ENCODE measurements at regions not wholly inside any gene's neighbourhood (a gene's known extent, or its start where the extent isn't known, plus 50 kb on each side); places are given as distances from the start of the nearest gene placed in this dataset.

GRCh38 chr2:2877427-2877826 lies 500.2 kb downstream of the EIPR1 start:
- no peaks in the 10 kb centered on the region for H3K27me3 ChIP-seq (replicated peaks; ENCODE audit: insufficient read depth)
- 84% methylated on average over 13 of the region's 13 CpGs for WGBS
- no peak for DNase-seq (ENCODE audit: low spot score)
- no peaks in the 10 kb centered on the region for H3K4me1 ChIP-seq (replicated peaks)
- no peaks in the 10 kb centered on the region for H3K36me3 ChIP-seq
- H3K9me3 ChIP-seq = no peaks in the 10 kb centered on the region
- no peak overlapping the region for H3K27ac ChIP-seq
- H3K4me3 ChIP-seq = no peak overlapping the region
- intact Hi-C loops (cut with DNase I) = no loop called here
- TF ChIP-seq CTCF (IDR thresholded peaks at IDR 0.05) (no peak), POLR2A (IDR thresholded peaks at IDR 0.05) (no peak), POLR2AphosphoS5 (IDR thresholded peaks at IDR 0.05) (no peak)

GRCh38 chr2:2876331-2877221 lies 501.0 kb downstream of the EIPR1 start:
- intact Hi-C loops (cut with DNase I) = no loop called here
- no peak overlapping the region for H3K4me3 ChIP-seq
- no peak for TF ChIP-seq POLR2AphosphoS5 (IDR thresholded peaks at IDR 0.05)
- H3K36me3 ChIP-seq = no peaks in the 10 kb centered on the region
- H3K27me3 ChIP-seq (replicated peaks; ENCODE audit: insufficient read depth) = no peaks in the 10 kb centered on the region
- DNase-seq (ENCODE audit: low spot score) = no peak
- H3K4me1 ChIP-seq (replicated peaks) = no peaks in the 10 kb centered on the region
- H3K9me3 ChIP-seq = no peaks in the 10 kb centered on the region
- WGBS = 45% methylated on average over 18 of the region's 18 CpGs
- H3K27ac ChIP-seq = no peak overlapping the region

- 80% methylated on average over 6 of the region's 6 CpGs for WGBS
- intact Hi-C loops (cut with DNase I) = no loop called here
- no peaks in the 10 kb centered on the region for H3K36me3 ChIP-seq
- H3K27ac ChIP-seq = no peak overlapping the region
- H3K4me3 ChIP-seq = no peak overlapping the region
- H3K27me3 ChIP-seq (replicated peaks; ENCODE audit: insufficient read depth) = no peaks in the 10 kb centered on the region
- no peaks in the 10 kb centered on the region for H3K4me1 ChIP-seq (replicated peaks)
- no peak for DNase-seq (ENCODE audit: low spot score)
- H3K9me3 ChIP-seq = no peaks in the 10 kb centered on the region
- no peak for TF ChIP-seq CTCF (IDR thresholded peaks at IDR 0.05)
- no peak for TF ChIP-seq POLR2A (IDR thresholded peaks at IDR 0.05)
- TF ChIP-seq POLR2AphosphoS5 (IDR thresholded peaks at IDR 0.05) = no peak
Measured at GRCh38 chr2:2875831-2876230, 501.8 kb downstream of the EIPR1 start.

GRCh38 chr2:2875296-2875695 lies 502.3 kb downstream of the EIPR1 start:
- H3K4me3 ChIP-seq = no peak overlapping the region
- H3K36me3 ChIP-seq = no peaks in the 10 kb centered on the region
- intact Hi-C loops (cut with DNase I) = no loop called here
- H3K27ac ChIP-seq = no peak overlapping the region
- no peaks in the 10 kb centered on the region for H3K9me3 ChIP-seq
- DNase-seq (ENCODE audit: low spot score) = no peak
- no peaks in the 10 kb centered on the region for H3K4me1 ChIP-seq (replicated peaks)
- H3K27me3 ChIP-seq (replicated peaks; ENCODE audit: insufficient read depth) = no peaks in the 10 kb centered on the region
- TF ChIP-seq POLR2AphosphoS5 (IDR thresholded peaks at IDR 0.05) = no peak
- no peak for TF ChIP-seq CTCF (IDR thresholded peaks at IDR 0.05)
- TF ChIP-seq POLR2A (IDR thresholded peaks at IDR 0.05) = no peak
- WGBS = 96% methylated on average over 11 of the region's 11 CpGs

GRCh38 chr2:2874805-2875204 lies 502.8 kb downstream of the EIPR1 start:
- H3K27me3 ChIP-seq (replicated peaks; ENCODE audit: insufficient read depth) = no peaks in the 10 kb centered on the region
- no peak for TF ChIP-seq CTCF (IDR thresholded peaks at IDR 0.05)
- TF ChIP-seq POLR2A (IDR thresholded peaks at IDR 0.05) = no peak
- TF ChIP-seq POLR2AphosphoS5 (IDR thresholded peaks at IDR 0.05) = no peak
- H3K4me3 ChIP-seq = no peak overlapping the region
- H3K27ac ChIP-seq = no peak overlapping the region
- no peaks in the 10 kb centered on the region for H3K4me1 ChIP-seq (replicated peaks)
- no peaks in the 10 kb centered on the region for H3K9me3 ChIP-seq
- intact Hi-C loops (cut with DNase I) = no loop called here
- DNase-seq (ENCODE audit: low spot score) = no peak
- no peaks in the 10 kb centered on the region for H3K36me3 ChIP-seq
- 96% methylated on average over 10 of the region's 12 CpGs for WGBS
